Erythroblast (primary cell): ENCODE measurements at regions not wholly inside any gene's neighbourhood (a gene's known extent, or its start where the extent isn't known, plus 50 kb on each side); places are given as distances from the start of the nearest gene placed in this dataset.

Experiments used
- GATA1 ChIP-seq: IDR thresholded peaks from 2 replicates; pipeline ENCODE4 v1.6.1; 2011; ENCODE audit warnings: low read depth, mild to moderate bottlenecking, control low read depth, low read length, moderate library complexity
- POLR2A ChIP-seq: IDR thresholded peaks from 2 replicates; pipeline ENCODE4 v1.6.1; 2011; ENCODE audit warnings: mild to moderate bottlenecking, low read length

DNA sequence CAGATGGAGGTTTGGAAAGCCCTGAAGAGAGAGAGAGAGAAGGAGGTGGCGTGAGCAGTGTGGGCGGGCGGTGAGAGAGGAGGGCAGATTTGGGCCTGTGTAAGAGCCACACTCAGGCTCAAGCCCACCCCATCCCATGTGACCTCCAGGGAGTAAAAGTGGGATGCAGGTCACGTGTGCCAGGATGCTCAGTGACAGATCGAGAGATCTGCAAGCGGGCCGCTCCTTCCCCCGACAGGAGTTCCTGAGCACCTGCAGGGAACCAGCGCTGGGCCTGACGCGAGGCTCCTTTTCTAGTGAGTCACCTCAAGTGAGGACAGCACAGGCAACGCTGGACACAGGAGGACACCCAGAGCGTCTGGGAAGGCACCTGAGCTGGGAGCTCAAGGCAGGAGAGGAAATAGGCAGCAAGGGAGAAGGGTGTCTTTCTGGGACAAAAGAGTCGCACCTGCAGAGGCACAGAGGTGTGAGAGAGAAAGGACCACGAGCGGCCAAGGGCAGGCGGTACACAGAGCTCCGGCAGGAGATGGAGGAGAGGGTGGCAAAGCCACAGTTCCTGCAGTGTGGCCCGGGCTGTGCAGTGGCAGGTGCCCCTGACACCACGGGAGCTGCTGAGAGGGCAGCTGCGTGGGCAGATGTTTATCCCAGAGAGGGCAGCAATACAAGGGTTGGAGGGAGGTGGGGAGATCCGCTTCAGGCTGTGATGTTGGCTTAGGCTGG is 1294.8 kb downstream of the TBC1D22A start:
- TF ChIP-seq POLR2A (no peak), GATA1 (no peak)
